WI38 (cell line): ENCODE measurements at regions not wholly inside any gene's neighbourhood (a gene's known extent, or its start where the extent isn't known, plus 50 kb on each side); places are given as distances from the start of the nearest gene placed in this dataset.

Experiments
- H3K4me3 ChIP-seq: 2 replicates; pipeline ENCODE4 v1.5.1; 2011; ENCODE audit warnings: low read depth, mild to moderate bottlenecking, control low read depth, low read length
- CTCF ChIP-seq: IDR thresholded peaks from 2 replicates; pipeline ENCODE4 v1.5.1; 2012; ENCODE audit warnings: low read depth, mild to moderate bottlenecking, control low read depth, low read length

- H3K4me3 ChIP-seq = no peak overlapping the region
- no peak for TF ChIP-seq CTCF
These were observed 126.4 kb upstream of the PRLR start for GRCh38 chr5:35356725-35357124.

- H3K4me3 ChIP-seq = no peak overlapping the region
- TF ChIP-seq CTCF = no peak
These were observed 124.5 kb upstream of the PRLR start for GRCh38 chr5:35354751-35355150.

GRCh38 chr5:35345222-35345621 lies 114.9 kb upstream of the PRLR start:
- H3K4me3 ChIP-seq = no peak overlapping the region
- no peak for TF ChIP-seq CTCF

- no peak for TF ChIP-seq CTCF
- H3K4me3 ChIP-seq = no peak overlapping the region
These were observed 112.4 kb upstream of the PRLR start for GRCh38 chr5:35342664-35343063.

GRCh38 chr5:35341189-35341588 lies 110.9 kb upstream of the PRLR start:
- no peak overlapping the region for H3K4me3 ChIP-seq
- TF ChIP-seq CTCF = no peak

GRCh38 chr5:35339616-35340100 lies 109.4 kb upstream of the PRLR start:
- H3K4me3 ChIP-seq = no peak overlapping the region
- TF ChIP-seq CTCF = no peak

DNA sequence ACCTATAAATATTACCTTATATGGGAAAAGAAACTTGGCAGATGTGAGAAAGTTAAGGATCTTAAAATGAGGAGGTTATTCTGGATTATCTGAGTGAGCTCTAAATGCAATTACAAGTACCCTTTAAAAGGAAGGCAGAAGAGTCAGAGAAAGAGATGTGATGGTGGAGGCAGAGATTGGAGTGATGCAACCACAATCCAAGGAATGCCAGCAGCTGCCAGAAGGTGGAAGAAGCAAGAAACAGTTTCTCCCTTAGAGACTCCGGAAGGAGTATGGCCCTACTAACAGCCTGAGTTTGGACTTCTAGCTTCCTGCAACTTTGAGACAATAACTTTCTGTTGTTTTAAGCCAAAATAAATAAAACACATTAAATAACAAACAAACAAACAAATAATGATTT lies 108.7 kb upstream of the PRLR start:
- no peak overlapping the region for H3K4me3 ChIP-seq

More for the DNA sequence above, 108.7 kb upstream of the PRLR start:
- no peak for TF ChIP-seq CTCF
